HG03354 (cell line): ENCODE measurements at regions not wholly inside any gene's neighbourhood (a gene's known extent, or its start where the extent isn't known, plus 50 kb on each side); places are given as distances from the start of the nearest gene placed in this dataset.

Source experiments
- ATAC-seq: cut with Tn5 transposase; IDR thresholded peaks from one replicate; pipeline ENCODE4 v1.9.1; 2021; ENCODE audit warnings: mild to moderate bottlenecking; ENCODE audit not compliant: unreplicated experiment, poor library complexity, severe bottlenecking

GRCh38 chr7:153472516-153472915 is 579.7 kb upstream of the DPP6 start:
- no peak for ATAC-seq

DNA sequence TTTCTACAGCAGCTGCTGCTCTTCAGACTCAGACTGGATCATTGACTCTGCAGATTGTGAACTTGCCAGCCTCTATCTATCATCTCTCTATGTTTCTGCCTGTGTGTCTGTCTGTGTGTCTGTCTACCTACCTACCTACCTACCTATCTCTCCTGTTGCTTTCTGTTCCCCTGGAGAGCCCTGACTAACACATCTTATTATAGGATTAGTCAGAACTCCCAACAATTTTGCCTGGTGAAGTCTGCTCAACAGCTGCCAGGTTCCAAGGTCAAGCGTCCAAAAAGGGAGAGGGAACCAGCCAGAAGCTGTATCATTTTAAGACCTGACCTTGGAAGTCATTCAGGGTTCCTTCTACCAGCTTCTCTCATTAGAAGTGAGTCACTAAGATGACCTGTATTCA is 579.0 kb upstream of the DPP6 start:
- ATAC-seq = no peak

DNA sequence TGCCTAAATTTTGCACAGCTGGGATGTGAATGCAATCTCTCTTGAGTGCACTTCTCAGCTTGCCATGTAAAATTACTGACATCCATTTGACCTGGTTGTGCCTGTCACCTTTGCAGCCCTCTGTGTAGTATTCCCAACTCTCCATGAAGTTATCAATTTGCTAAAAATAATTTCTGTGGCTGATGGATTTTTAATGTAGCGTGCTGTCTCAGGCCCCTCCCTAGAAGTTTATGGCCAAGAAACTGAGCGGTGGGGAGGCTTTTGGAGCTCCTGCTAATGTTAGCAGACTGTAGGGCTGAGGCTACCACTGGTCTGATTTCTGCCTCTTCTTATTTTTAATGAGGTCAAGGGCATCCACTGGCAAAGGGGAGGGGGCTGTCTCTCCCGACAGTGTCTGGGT is 577.0 kb upstream of the DPP6 start:
- no peak for ATAC-seq

GRCh38 chr7:153476166-153476565 is 576.0 kb upstream of the DPP6 start:
- no peak for ATAC-seq

DNA sequence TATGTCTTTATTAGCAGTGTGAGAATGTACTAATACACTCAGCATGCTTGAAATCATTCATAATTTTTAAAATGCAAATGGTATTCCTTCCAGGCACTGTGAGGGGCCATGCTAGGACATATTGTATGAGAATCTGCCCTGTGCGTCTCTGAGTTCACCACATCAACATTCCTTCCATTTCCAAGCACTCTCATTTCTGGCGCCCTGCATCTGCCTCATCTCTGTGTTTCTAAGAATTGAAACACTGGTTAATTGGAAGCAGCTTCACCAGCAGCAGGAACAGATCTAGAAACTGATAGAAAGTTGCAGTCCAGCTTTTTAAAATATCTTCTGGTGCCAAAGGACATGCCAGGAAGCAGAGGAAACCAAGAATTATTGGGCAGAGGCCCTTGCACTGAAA is 555.9 kb upstream of the DPP6 start:
- ATAC-seq = no peak

DNA sequence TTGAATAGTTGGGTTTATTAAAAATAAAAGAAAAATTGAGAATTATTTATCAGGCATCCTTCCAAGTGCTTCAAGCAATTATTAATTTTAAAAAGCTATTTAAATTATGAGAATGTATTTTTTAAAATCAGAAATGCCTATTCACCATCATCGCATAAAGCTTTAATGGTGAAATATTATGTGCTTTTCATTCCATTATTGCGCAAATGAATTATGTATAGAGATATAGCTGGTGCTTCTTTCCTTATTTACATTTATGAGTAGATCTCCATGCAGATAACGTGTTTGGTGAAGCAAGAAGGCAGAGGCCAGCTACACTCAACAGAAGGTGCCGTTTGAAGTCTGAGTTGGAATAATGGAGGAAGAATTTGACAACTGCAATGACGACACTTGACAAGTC is 549.1 kb upstream of the DPP6 start:
- no peak for ATAC-seq

DNA sequence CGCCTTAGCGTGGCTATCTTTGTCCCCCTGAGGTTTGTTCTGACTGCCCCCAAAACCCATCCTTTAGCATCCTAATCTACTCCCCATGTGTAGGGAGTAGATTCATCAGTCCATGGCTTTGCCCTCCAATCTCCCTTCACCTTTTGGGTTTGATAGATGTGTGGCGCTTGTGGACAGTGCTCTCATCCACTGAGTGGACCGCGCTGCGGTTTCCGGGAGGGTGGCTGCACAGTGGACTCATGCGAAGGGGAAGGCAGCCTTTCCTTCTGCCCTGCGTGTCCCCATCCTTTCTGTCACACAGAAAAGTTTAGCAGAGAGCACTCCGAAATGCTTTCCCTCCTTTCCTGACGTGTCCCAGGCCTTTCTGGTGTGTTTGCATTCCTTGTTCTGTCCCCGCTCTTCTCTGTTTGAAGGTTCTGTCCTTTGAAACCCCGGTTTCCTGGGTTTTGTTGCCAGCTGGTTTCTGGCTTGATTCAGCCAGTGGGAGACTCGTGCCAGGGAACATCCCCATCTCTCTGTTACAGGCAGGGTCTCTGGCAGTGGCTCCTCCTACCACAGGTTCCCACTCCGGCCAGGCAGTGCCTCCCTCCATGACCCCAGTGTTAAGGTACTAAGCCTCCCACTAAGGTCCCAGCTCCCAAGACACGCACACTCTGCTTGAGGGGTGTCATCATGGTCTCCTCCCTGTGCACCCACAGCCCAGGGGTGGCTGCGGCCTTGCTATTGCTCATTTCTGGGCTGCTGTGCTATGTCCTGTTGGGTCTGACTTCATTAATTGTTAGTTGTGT is 547.7 kb upstream of the DPP6 start:
- ATAC-seq = no peak

DNA sequence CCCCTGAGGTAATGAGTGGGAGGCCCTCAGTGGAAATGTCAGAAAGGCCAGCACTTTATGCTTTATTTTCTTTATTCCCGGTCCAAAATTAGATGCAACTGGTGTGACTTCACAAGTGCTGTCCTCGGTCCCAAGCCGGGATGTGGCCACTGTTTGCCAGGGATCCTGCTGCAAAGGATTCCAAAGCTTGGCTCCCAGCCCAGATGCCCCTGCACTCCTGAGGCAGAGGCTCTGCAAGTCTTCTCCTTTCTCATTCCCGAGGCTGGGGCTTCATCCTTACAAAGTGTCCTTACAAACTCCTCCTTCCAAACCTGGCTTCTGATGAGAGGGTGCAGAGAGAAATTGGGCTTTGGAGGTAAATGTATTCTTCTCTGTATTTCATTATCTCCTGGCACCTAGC is 544.3 kb upstream of the DPP6 start:
- no peak for ATAC-seq

- no peak for ATAC-seq
These were observed 542.4 kb upstream of the DPP6 start for GRCh38 chr7:153509768-153510167.

DNA sequence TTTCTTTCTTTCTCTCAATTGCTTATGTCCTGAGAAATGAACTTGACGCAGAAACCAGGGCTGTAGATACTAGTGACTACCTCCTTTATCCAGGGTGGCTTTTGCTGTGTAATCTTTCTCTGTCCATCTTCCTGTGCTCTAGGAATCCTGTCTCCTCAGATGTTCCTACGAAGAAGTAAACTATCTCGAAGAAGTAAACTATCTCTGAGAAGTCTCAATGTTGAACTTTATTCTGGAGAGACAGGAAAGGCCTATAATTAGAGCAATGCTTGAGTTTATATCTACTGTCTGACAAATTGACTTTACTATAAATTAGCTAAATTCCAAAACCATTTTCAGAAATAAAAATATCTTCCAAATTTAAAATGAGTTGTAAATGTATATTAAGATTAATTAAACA is 541.5 kb upstream of the DPP6 start:
- no peak for ATAC-seq

DNA sequence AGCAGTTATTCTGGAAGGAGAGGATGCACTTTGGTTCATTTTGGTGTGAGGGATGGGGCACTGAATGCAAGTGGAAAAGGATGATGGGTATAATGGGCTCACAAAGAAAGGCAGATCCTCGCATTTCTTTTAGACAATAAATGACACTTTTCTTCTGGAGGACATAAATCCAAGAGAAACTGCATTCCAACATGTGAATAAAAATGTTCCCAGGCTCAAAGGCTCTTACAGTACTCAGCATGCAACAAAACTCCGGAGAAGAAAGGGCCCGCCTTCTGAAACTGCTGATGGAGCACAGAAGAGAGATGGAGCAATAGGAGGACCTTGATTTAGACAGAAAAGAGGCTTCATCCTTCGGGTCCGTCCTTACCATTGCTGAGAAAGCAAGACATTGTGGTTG is 538.2 kb upstream of the DPP6 start:
- no peak for ATAC-seq

- no peak for ATAC-seq
These were observed 536.8 kb upstream of the DPP6 start for GRCh38 chr7:153515359-153515758.

DNA sequence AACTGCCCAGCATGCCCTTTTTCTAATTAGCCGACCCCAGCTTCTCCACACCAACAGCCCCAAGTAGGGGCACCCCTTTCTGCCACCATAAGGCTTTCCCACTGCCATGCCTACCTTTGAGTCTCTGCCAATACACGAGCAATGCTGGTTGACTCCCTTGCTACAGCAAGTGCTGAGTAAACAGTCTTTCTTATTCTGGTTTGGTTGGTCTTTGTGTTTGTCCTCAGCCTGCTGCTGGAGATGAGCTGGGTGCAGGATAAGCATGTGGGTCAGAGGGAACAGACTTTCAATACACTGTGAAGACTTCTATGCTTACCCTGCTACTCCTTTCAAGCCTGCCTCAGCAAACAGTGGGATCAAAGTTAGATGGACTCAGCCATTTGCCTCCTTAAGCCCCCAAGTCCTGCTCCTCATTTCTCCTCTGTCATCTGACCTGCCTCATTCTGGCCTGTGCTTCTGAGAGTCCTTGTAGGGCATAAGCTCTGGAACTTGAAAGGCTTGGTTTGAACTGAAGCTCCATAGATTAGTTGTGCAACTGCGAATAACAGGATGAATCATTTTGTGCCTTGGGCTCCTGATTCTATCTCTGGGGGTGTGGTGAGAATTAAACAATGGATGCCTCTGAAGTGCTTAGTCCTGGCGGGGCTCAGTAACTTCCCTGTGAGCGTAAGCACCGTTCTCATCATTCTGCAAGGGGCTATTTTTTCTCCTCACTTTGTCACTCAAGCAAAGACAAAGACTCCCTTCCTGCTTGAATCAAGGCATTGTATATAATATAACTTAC is 533.8 kb upstream of the DPP6 start:
- ATAC-seq = no peak

DNA sequence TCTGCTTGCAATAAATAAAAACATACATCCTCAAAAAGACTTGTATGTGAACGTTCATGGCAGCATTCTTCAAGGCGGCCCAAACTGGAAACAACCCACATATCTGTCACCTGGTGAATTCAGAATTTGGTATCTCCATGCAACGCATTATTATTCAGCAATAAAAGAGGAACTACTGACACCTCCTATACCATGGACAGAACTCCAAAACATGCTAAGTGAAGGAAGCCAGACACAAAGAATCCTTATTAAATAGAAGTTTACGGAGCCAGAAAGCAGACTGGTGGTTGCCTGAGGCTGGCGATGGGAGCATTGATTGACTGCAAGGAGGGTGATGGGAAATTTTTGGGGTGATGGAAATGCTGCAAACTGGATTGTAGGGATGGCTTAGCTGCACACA is 530.8 kb upstream of the DPP6 start:
- no peak for ATAC-seq

DNA sequence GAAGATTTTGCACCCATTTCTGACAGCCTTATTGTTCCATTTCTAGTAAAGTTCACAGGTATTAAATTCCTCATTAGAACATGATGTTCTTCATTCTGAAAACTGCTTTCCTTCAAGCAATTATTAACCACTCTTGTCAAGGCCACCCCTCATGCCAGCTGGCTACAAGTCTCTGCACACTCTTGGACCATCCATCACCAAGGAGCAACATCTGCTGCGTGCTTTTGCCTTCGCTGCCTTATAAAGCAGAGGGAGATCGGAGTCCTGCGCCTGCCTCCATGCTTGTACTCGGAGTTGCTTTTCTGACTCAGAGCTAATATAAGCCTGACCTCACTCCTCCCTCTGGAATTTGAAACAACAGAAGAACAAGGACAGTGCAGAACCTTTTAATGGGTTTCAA is 529.9 kb upstream of the DPP6 start:
- no peak for ATAC-seq

GRCh38 chr7:153523320-153524015 is 528.7 kb upstream of the DPP6 start:
- no peak for ATAC-seq

GRCh38 chr7:153524070-153524601 is 528.1 kb upstream of the DPP6 start:
- ATAC-seq = no peak

DNA sequence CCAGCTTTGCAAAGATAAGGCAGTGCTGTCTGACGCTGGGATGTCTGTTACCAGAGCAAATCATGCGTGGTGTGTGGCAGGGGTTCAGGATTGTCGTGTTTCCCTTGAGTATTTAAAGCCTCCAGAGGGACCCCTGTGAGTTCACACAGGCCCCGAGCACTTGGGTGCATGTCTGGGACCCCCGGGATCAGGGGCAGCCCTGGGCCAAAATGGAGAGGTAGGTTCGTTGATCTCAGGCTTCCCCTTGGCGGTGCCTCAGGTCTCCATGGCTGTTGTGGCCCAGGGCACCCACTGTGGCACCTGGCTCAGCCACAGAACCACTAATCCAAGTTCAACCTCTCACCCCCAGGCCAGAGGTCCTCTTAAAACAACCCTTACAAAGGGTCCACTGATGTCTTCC is 523.1 kb upstream of the DPP6 start:
- ATAC-seq = no peak

DNA sequence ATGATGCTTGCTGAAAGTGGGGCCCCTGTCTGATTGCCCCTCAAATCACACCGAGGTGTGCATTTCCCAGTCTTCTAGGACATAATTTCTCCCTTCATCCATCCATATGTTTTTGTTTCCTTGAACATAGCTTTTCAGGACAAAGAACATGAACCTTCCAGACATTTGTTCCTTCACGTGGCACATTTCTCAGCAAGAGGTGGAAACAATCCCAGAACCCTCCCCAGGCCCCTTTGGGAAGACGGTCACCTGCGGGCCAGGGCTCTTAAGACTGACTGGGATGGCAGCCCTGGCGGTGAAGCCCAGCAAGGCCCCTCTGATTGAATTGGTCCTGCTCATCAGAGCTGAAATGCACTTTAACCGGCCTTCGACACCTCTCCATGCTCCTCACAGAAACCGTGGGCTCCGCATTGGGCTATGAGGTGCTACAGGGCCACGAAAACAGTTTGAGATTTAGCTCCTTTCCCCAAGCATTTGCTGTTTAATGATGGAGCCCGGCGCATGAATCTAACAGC is 522.5 kb upstream of the DPP6 start:
- no peak for ATAC-seq

DNA sequence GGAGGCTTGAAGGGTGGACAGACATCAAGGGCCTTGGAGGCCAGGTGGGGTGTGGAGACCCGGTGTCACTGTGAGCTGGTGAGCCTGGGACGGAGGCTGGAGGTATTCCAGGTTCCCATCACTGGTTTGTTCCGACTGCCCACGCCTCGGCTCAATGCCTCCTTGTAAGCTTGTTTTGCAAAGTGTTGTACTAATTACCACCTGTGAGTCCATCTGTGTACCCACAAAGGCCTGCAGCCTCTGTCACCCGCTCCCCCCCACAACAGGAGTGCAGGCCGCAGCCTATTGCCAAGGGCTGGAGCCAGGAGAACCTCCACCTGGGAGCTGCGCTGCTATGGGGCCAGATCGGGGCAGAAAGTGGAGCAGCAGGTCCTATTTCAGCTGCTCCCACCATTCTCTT is 521.8 kb upstream of the DPP6 start:
- no peak for ATAC-seq
